Thyroid gland (tissue), 4 donors: ENCODE measurements at regions not wholly inside any gene's neighbourhood (a gene's known extent, or its start where the extent isn't known, plus 50 kb on each side); places are given as distances from the start of the nearest gene placed in this dataset.

Source experiments
- POLR2A ChIP-seq, 2 donors: fragments of 450-650 bp; IDR thresholded peaks; one replicate each; pipeline ENCODE4 v1.6.1; 2017; ENCODE audit warnings: antibody characterized with exemption in 2 of 2, mild to moderate bottlenecking in 2 of 2, moderate library complexity in 1 of 2
- TF ChIP-seq, protein P1 (sequence below), 6 experiments: fragments of 200-600 bp in 3 of 6; fragments of 450-650 bp in 3 of 6; sonication (generic) in 3 of 6; IDR thresholded peaks; one replicate each; pipeline ENCODE4 v1.5.1; 2016 to 2019; ENCODE audit warnings: antibody characterized with exemption in 6 of 6, mild to moderate bottlenecking in 2 of 6, inconsistent platforms in 1 of 6, moderate library complexity in 1 of 6

DNA sequence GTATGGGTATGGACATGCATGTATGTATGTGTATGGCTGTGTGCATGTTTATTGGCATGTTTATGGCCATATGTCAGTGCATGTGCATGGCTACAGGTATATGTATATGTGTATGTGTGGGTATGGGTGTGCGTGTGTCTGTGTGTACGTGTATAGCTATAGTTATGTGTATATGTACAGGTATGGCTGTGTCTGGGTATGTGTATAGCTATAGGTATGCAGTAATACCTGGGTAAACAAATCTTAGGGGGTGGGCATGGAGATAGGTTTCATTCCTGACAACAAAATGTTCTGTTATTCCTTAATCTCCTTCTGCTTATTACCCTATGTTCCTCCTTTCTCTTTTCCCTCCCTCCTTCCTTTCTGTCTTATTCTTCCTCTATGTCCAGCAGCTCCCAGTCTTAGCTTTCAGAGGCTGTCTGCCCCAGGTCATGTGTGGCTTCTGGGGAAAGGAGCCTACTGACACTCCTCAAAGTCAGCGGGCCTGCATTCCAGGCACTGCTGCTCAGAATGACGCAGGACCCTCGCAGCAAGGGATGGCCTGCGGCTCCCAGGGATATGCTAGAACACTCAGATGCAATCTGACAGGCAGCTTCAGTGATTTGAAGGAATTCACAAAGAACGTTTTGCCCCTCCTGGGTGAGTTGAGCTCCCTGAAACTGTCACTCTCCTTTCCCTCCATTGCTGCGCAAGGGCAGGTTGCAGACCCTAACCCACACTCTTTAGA is 139.3 kb upstream of the PHACTR1 start:
- no peak for TF ChIP-seq POLR2A (IDR thresholded peaks at IDR 0.05)
- TF ChIP-seq, protein P1, sequence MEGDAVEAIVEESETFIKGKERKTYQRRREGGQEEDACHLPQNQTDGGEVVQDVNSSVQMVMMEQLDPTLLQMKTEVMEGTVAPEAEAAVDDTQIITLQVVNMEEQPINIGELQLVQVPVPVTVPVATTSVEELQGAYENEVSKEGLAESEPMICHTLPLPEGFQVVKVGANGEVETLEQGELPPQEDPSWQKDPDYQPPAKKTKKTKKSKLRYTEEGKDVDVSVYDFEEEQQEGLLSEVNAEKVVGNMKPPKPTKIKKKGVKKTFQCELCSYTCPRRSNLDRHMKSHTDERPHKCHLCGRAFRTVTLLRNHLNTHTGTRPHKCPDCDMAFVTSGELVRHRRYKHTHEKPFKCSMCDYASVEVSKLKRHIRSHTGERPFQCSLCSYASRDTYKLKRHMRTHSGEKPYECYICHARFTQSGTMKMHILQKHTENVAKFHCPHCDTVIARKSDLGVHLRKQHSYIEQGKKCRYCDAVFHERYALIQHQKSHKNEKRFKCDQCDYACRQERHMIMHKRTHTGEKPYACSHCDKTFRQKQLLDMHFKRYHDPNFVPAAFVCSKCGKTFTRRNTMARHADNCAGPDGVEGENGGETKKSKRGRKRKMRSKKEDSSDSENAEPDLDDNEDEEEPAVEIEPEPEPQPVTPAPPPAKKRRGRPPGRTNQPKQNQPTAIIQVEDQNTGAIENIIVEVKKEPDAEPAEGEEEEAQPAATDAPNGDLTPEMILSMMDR (IDR thresholded peaks at IDR 0.05): no peak
